ENCODE measurements at regions not wholly inside any gene's neighbourhood (a gene's known extent, or its start where the extent isn't known, plus 50 kb on each side); places are given as distances from the start of the nearest gene placed in this dataset.

DNA sequence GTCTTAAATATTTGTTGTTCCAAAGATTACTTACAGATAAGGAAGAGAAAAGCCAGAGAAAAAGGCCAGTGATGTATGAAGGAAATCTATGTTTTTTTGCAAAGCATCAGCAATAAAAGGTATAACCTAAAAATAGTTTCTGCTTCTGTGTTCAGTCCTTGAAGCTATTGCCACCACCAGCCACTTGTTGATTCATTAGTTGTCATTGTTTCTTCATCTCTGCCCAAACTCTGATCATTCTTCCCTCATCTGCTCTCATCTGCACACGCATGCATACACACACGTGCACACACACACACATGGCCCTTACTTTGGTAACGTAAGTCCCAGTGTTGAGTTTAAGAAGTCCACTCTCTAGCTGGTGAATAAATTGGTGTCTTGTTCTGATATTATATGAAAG is 540.7 kb downstream of the GATA3 start:
- H3K27ac ChIP-seq (ENCODE audit: low read depth, low read length), result no peak overlapping the region
- no peak overlapping the region for H3K9ac ChIP-seq (ENCODE audit: low read length)
- TF ChIP-seq, protein P1, sequence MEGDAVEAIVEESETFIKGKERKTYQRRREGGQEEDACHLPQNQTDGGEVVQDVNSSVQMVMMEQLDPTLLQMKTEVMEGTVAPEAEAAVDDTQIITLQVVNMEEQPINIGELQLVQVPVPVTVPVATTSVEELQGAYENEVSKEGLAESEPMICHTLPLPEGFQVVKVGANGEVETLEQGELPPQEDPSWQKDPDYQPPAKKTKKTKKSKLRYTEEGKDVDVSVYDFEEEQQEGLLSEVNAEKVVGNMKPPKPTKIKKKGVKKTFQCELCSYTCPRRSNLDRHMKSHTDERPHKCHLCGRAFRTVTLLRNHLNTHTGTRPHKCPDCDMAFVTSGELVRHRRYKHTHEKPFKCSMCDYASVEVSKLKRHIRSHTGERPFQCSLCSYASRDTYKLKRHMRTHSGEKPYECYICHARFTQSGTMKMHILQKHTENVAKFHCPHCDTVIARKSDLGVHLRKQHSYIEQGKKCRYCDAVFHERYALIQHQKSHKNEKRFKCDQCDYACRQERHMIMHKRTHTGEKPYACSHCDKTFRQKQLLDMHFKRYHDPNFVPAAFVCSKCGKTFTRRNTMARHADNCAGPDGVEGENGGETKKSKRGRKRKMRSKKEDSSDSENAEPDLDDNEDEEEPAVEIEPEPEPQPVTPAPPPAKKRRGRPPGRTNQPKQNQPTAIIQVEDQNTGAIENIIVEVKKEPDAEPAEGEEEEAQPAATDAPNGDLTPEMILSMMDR (IDR thresholded peaks at IDR 0.05; ENCODE audit: insufficient read depth, low read length, poor library complexity, severe bottlenecking), result no peak
- no peak for TF ChIP-seq EZH2phosphoT487 (conservative IDR thresholded peaks at IDR 0.05; ENCODE audit: low read length)
- H3K4me2 ChIP-seq (ENCODE audit: low read depth, low read length, poor library complexity, severe bottlenecking), result no peak overlapping the region
- H3K79me2 ChIP-seq (ENCODE audit: insufficient read depth, low read length), result no peaks in the 10 kb centered on the region
- H3K27me3 ChIP-seq (ENCODE audit: low read length), result no peaks in the 10 kb centered on the region
- H4K20me1 ChIP-seq (ENCODE audit: low read depth, low read length), result no peaks in the 10 kb centered on the region
- no peaks in the 10 kb centered on the region for H3F3A ChIP-seq (ENCODE audit: insufficient read depth)
- no peak overlapping the region for H2AFZ ChIP-seq (ENCODE audit: low read depth, low read length, severe bottlenecking)
- H3K9me2 ChIP-seq (replicated peaks; ENCODE audit: insufficient read depth, low read length), result no peaks in the 10 kb centered on the region
- H3K4me3 ChIP-seq (ENCODE audit: insufficient read depth, low read length, poor library complexity, severe bottlenecking), result no peak overlapping the region
- no peaks in the 10 kb centered on the region for H3K36me3 ChIP-seq (ENCODE audit: low read length)
- no peaks in the 10 kb centered on the region for H3K9me3 ChIP-seq (ENCODE audit: insufficient read depth, low read length)

DNA sequence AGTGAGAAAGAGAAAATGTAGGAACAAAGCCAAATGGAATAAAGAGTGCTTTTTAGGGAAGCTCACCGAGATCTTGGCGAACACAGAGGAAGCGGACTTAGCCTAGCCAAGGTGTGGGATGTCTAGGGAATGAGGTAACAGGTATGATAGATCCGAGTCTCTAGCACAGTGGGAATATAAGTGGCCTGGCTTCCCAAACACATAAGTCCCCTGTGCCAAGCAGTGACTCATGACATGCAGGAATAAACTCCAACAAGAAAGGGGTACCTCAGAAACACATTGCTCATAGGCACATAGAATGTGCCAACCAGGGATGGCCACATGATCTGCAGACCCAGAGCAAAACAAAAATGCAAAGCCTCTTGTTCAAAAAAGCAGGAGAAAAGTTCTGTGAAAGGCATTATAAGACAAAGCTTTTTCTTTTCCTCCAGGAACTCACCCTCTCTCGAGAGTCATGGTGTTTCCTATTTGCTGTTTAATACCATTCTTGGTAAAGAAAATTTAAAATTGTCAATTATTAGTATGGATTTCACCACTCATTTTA is 542.5 kb downstream of the GATA3 start:
- TF ChIP-seq, protein P1 (IDR thresholded peaks at IDR 0.05; ENCODE audit: insufficient read depth, low read length, poor library complexity, severe bottlenecking), result no peak
- TF ChIP-seq EZH2phosphoT487 (conservative IDR thresholded peaks at IDR 0.05; ENCODE audit: low read length), result no peak
- Histone ChIP-seq H4K20me1 (ENCODE audit: low read depth, low read length) (no peaks in the 10 kb centered on the region), H3K9ac (ENCODE audit: low read length) (no peak overlapping the region), H3K9me3 (ENCODE audit: insufficient read depth, low read length) (no peaks in the 10 kb centered on the region), H3K4me2 (ENCODE audit: low read depth, low read length, poor library complexity, severe bottlenecking) (no peak overlapping the region), H3K9me2 (replicated peaks; ENCODE audit: insufficient read depth, low read length) (no peaks in the 10 kb centered on the region), H3F3A (ENCODE audit: insufficient read depth) (no peaks in the 10 kb centered on the region), H3K4me3 (ENCODE audit: insufficient read depth, low read length, poor library complexity, severe bottlenecking) (no peak overlapping the region), H2AFZ (ENCODE audit: low read depth, low read length, severe bottlenecking) (no peak overlapping the region), H3K79me2 (ENCODE audit: insufficient read depth, low read length) (no peaks in the 10 kb centered on the region), H3K36me3 (ENCODE audit: low read length) (no peaks in the 10 kb centered on the region), H3K27me3 (ENCODE audit: low read length) (no peaks in the 10 kb centered on the region), H3K27ac (ENCODE audit: low read depth, low read length) (no peak overlapping the region)

DNA sequence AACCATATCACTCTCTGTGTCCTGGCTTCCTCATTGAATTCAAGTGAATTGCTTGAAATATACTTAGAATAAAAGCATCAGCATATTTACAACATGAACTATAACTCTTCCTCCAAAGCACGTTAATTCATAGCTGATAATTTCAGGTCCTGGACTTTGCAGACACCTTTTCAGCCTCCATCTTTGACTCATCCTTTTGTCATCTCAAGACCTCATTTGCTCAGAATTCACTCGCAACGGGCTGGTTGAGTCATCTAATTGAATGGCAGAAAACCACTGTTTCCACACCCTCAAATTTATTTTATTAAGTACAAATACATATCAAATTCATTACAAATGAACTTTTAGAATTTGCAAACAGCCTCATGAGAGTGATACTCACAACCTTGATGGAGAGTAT is 545.7 kb downstream of the GATA3 start:
- no peaks in the 10 kb centered on the region for H3K36me3 ChIP-seq (ENCODE audit: low read length)
- TF ChIP-seq EZH2phosphoT487 (conservative IDR thresholded peaks at IDR 0.05; ENCODE audit: low read length), result no peak
- TF ChIP-seq, protein P1 (IDR thresholded peaks at IDR 0.05; ENCODE audit: insufficient read depth, low read length, poor library complexity, severe bottlenecking), result no peak

More for the DNA sequence above, 545.7 kb downstream of the GATA3 start:
- Histone ChIP-seq H3F3A (ENCODE audit: insufficient read depth) (no peaks in the 10 kb centered on the region), H3K79me2 (ENCODE audit: insufficient read depth, low read length) (no peaks in the 10 kb centered on the region), H3K9me3 (ENCODE audit: insufficient read depth, low read length) (no peaks in the 10 kb centered on the region), H3K4me2 (ENCODE audit: low read depth, low read length, poor library complexity, severe bottlenecking) (no peak overlapping the region), H4K20me1 (ENCODE audit: low read depth, low read length) (no peaks in the 10 kb centered on the region), H2AFZ (ENCODE audit: low read depth, low read length, severe bottlenecking) (no peak overlapping the region), H3K4me3 (ENCODE audit: insufficient read depth, low read length, poor library complexity, severe bottlenecking) (no peak overlapping the region), H3K27me3 (ENCODE audit: low read length) (no peaks in the 10 kb centered on the region), H3K9ac (ENCODE audit: low read length) (no peak overlapping the region), H3K27ac (ENCODE audit: low read depth, low read length) (no peak overlapping the region), H3K9me2 (replicated peaks; ENCODE audit: insufficient read depth, low read length) (no peaks in the 10 kb centered on the region)
